ENCODE measurements at regions not wholly inside any gene's neighbourhood (a gene's known extent, or its start where the extent isn't known, plus 50 kb on each side); places are given as distances from the start of the nearest gene placed in this dataset.

- peaks cover 0 to 3% of the 10 kb centered on the region in 2 experiments for H3K27me3 ChIP-seq (replicated peaks in 1 of 2; ENCODE audit: control insufficient read depth in 2 of 2, extremely low read depth in 1 of 2, insufficient read depth in 2 of 2, low read length in 1 of 2)
- WGBS (ENCODE audit: insufficient coverage): no CpG with 5 or more reads among the region's 2 CpGs
- H3K4me1 ChIP-seq (ENCODE audit: control insufficient read depth in 1 of 2, extremely low read depth in 1 of 2, insufficient read depth in 2 of 2, low read length in 2 of 2): no peaks in the 10 kb centered on the region
- ChIA-PET POLR2A (no interaction called here), CTCF (no interaction called here)
- no peak overlapping the region for H3K27ac ChIP-seq (ENCODE audit: low read length)
- ATAC-seq (replicated peaks in 1 of 4) (no peak), DNase-seq (no peak)
- no peaks in the 10 kb centered on the region for H3K36me3 Mint-ChIP-seq
- no peaks in the 10 kb centered on the region for H3K9me3 ChIP-seq
- H3K9me3 Mint-ChIP-seq: no peaks in the 10 kb centered on the region
- H3K36me3 ChIP-seq (ENCODE audit: control insufficient read depth in 2 of 2, extremely low read depth in 1 of 2, insufficient read depth in 1 of 2, low read length in 1 of 2): no peaks in the 10 kb centered on the region
- H3K4me3 ChIP-seq (ENCODE audit: control insufficient read depth in 1 of 2, extremely low read depth in 1 of 2, low read length in 1 of 2): no peak overlapping the region
- no peaks in the 10 kb centered on the region for H3K4me1 Mint-ChIP-seq
- H3K4me3 Mint-ChIP-seq: no peak overlapping the region
- peaks cover 6 to 8% of the 10 kb centered on the region in 2 donors for H3K27me3 Mint-ChIP-seq
- no peak overlapping the region for H3K27ac Mint-ChIP-seq
Observed at GRCh38 chr9:86816366-86816765, 130.9 kb downstream of the GAS1 start.

GRCh38 chr9:86812616-86813015, 134.7 kb downstream of the GAS1 start:
- Histone ChIP-seq H3K4me3 (ENCODE audit: control insufficient read depth in 1 of 2, extremely low read depth in 1 of 2, low read length in 1 of 2) (no peak overlapping the region), H3K27me3 (replicated peaks in 1 of 2; ENCODE audit: control insufficient read depth in 2 of 2, extremely low read depth in 1 of 2, insufficient read depth in 2 of 2, low read length in 1 of 2) (peaks cover 0 to 11% of the 10 kb centered on the region in 2 experiments), H3K36me3 (ENCODE audit: control insufficient read depth in 2 of 2, extremely low read depth in 1 of 2, insufficient read depth in 1 of 2, low read length in 1 of 2) (no peaks in the 10 kb centered on the region), H3K9me3 (no peaks in the 10 kb centered on the region), H3K27ac (ENCODE audit: low read length) (no peak overlapping the region), H3K4me1 (ENCODE audit: control insufficient read depth in 1 of 2, extremely low read depth in 1 of 2, insufficient read depth in 2 of 2, low read length in 2 of 2) (no peaks in the 10 kb centered on the region)
- no peaks in the 10 kb centered on the region for H3K9me3 Mint-ChIP-seq
- H3K4me3 Mint-ChIP-seq: no peak overlapping the region
- peaks cover 11 to 14% of the 10 kb centered on the region in 2 donors for H3K27me3 Mint-ChIP-seq
- no peaks in the 10 kb centered on the region for H3K36me3 Mint-ChIP-seq
- no peaks in the 10 kb centered on the region for H3K4me1 Mint-ChIP-seq
- DNase-seq: no peak
- no peak overlapping the region for H3K27ac Mint-ChIP-seq
- ATAC-seq (replicated peaks in 1 of 4): no peak
- POLR2A ChIA-PET: no interaction called here
- no CpG with 5 or more reads among the region's 3 CpGs for WGBS (ENCODE audit: insufficient coverage)
- CTCF ChIA-PET: no interaction called here

- POLR2A ChIA-PET: no interaction called here
- Histone ChIP-seq H3K27ac (ENCODE audit: low read length) (no peak overlapping the region), H3K4me3 (ENCODE audit: control insufficient read depth in 1 of 2, extremely low read depth in 1 of 2, low read length in 1 of 2) (no peak overlapping the region), H3K9me3 (no peaks in the 10 kb centered on the region), H3K27me3 (replicated peaks in 1 of 2; ENCODE audit: control insufficient read depth in 2 of 2, extremely low read depth in 1 of 2, insufficient read depth in 2 of 2, low read length in 1 of 2) (peaks cover 0 to 10% of the 10 kb centered on the region in 2 experiments), H3K36me3 (ENCODE audit: control insufficient read depth in 2 of 2, extremely low read depth in 1 of 2, insufficient read depth in 1 of 2, low read length in 1 of 2) (no peaks in the 10 kb centered on the region), H3K4me1 (ENCODE audit: control insufficient read depth in 1 of 2, extremely low read depth in 1 of 2, insufficient read depth in 2 of 2, low read length in 2 of 2) (no peaks in the 10 kb centered on the region)
- Mint-ChIP-seq H3K36me3 (no peaks in the 10 kb centered on the region), H3K27ac (no peak overlapping the region), H3K27me3 (peaks cover 8 to 14% of the 10 kb centered on the region in 2 donors), H3K4me1 (no peaks in the 10 kb centered on the region), H3K9me3 (no peaks in the 10 kb centered on the region), H3K4me3 (no peak overlapping the region)
- ATAC-seq (replicated peaks in 1 of 4) (no peak), DNase-seq (no peak)
- CTCF ChIA-PET: no interaction called here
- 73% methylated on average over 9 of the region's 9 CpGs for WGBS (ENCODE audit: insufficient coverage)
Observed at GRCh38 chr9:86809759-86810367, 137.4 kb downstream of the GAS1 start.

GRCh38 chr9:86809151-86809550, 138.2 kb downstream of the GAS1 start:
- POLR2A ChIA-PET: no interaction called here
- Histone ChIP-seq H3K36me3 (ENCODE audit: control insufficient read depth in 2 of 2, extremely low read depth in 1 of 2, insufficient read depth in 1 of 2, low read length in 1 of 2) (no peaks in the 10 kb centered on the region), H3K9me3 (no peaks in the 10 kb centered on the region), H3K27ac (ENCODE audit: low read length) (no peak overlapping the region), H3K4me1 (ENCODE audit: control insufficient read depth in 1 of 2, extremely low read depth in 1 of 2, insufficient read depth in 2 of 2, low read length in 2 of 2) (no peaks in the 10 kb centered on the region), H3K27me3 (replicated peaks in 1 of 2; ENCODE audit: control insufficient read depth in 2 of 2, extremely low read depth in 1 of 2, insufficient read depth in 2 of 2, low read length in 1 of 2) (peaks cover 0 to 10% of the 10 kb centered on the region in 2 experiments), H3K4me3 (ENCODE audit: control insufficient read depth in 1 of 2, extremely low read depth in 1 of 2, low read length in 1 of 2) (no peak overlapping the region)
- DNase-seq: no peak
- CTCF ChIA-PET: no interaction called here
- Mint-ChIP-seq H3K36me3 (no peaks in the 10 kb centered on the region), H3K27ac (no peak overlapping the region), H3K4me1 (no peaks in the 10 kb centered on the region), H3K4me3 (no peak overlapping the region), H3K27me3 (peaks cover 8 to 14% of the 10 kb centered on the region in 2 donors), H3K9me3 (no peaks in the 10 kb centered on the region)
- no peak for ATAC-seq (replicated peaks in 1 of 4)
- WGBS (ENCODE audit: insufficient coverage): 83% methylated on average over 3 of the region's 6 CpGs

GRCh38 chr9:86807367-86807976, 139.8 kb downstream of the GAS1 start:
- Histone ChIP-seq H3K27me3 (replicated peaks in 1 of 2; ENCODE audit: control insufficient read depth in 2 of 2, extremely low read depth in 1 of 2, insufficient read depth in 2 of 2, low read length in 1 of 2) (peaks cover 0 to 10% of the 10 kb centered on the region in 2 experiments), H3K9me3 (no peaks in the 10 kb centered on the region), H3K4me3 (ENCODE audit: control insufficient read depth in 1 of 2, extremely low read depth in 1 of 2, low read length in 1 of 2) (no peak overlapping the region), H3K4me1 (ENCODE audit: control insufficient read depth in 1 of 2, extremely low read depth in 1 of 2, insufficient read depth in 2 of 2, low read length in 2 of 2) (no peaks in the 10 kb centered on the region), H3K36me3 (ENCODE audit: control insufficient read depth in 2 of 2, extremely low read depth in 1 of 2, insufficient read depth in 1 of 2, low read length in 1 of 2) (no peaks in the 10 kb centered on the region), H3K27ac (ENCODE audit: low read length) (no peak overlapping the region)
- no peak overlapping the region for H3K4me3 Mint-ChIP-seq
- H3K9me3 Mint-ChIP-seq: peaks cover 0 to 10% (median 0%) of the 10 kb centered on the region in 3 donors
- ChIA-PET POLR2A (no interaction called here), CTCF (no interaction called here)
- peaks cover 7 to 8% of the 10 kb centered on the region in 2 donors for H3K27me3 Mint-ChIP-seq
- no peaks in the 10 kb centered on the region for H3K36me3 Mint-ChIP-seq
- WGBS (ENCODE audit: insufficient coverage): 77% methylated on average over 13 of the region's 16 CpGs
- no peak for ATAC-seq (replicated peaks in 1 of 4)
- no peak overlapping the region for H3K27ac Mint-ChIP-seq
- no peaks in the 10 kb centered on the region for H3K4me1 Mint-ChIP-seq
- no peak for DNase-seq

GRCh38 chr9:86804011-86804410, 143.3 kb downstream of the GAS1 start:
- no peaks in the 10 kb centered on the region for H3K36me3 ChIP-seq (ENCODE audit: control insufficient read depth in 2 of 2, extremely low read depth in 1 of 2, insufficient read depth in 1 of 2, low read length in 1 of 2)
- ChIA-PET CTCF (no interaction called here), POLR2A (no interaction called here)
- peaks cover 0 to 10% (median 0%) of the 10 kb centered on the region in 3 donors for H3K9me3 Mint-ChIP-seq
- ATAC-seq (replicated peaks in 1 of 4): no peak
- no peak overlapping the region for H3K27ac ChIP-seq (ENCODE audit: low read length)
- no peak overlapping the region for H3K4me3 Mint-ChIP-seq
- no peak overlapping the region for H3K27ac Mint-ChIP-seq
- H3K9me3 ChIP-seq: no peaks in the 10 kb centered on the region
- no peaks in the 10 kb centered on the region for H3K36me3 Mint-ChIP-seq
- H3K4me1 Mint-ChIP-seq: no peaks in the 10 kb centered on the region
- peaks cover 0 to 9% of the 10 kb centered on the region in 2 experiments for H3K27me3 ChIP-seq (replicated peaks in 1 of 2; ENCODE audit: control insufficient read depth in 2 of 2, extremely low read depth in 1 of 2, insufficient read depth in 2 of 2, low read length in 1 of 2)
- WGBS (ENCODE audit: insufficient coverage): no CpG with 5 or more reads among the region's 3 CpGs
- DNase-seq: no peak
- H3K27me3 Mint-ChIP-seq: peaks cover 2 to 10% of the 10 kb centered on the region in 2 donors
- no peaks in the 10 kb centered on the region for H3K4me1 ChIP-seq (ENCODE audit: control insufficient read depth in 1 of 2, extremely low read depth in 1 of 2, insufficient read depth in 2 of 2, low read length in 2 of 2)
- no peak overlapping the region for H3K4me3 ChIP-seq (ENCODE audit: control insufficient read depth in 1 of 2, extremely low read depth in 1 of 2, low read length in 1 of 2)
